ENCODE measurements at regions not wholly inside any gene's neighbourhood (a gene's known extent, or its start where the extent isn't known, plus 50 kb on each side); places are given as distances from the start of the nearest gene placed in this dataset.

GRCh38 chr14:58865514-58866281 is 227.9 kb downstream of the DACT1 start:
- no peaks in the 10 kb centered on the region for H3F3A ChIP-seq (ENCODE audit: insufficient read depth, low read length)
- no peak overlapping the region for H3K27ac ChIP-seq (ENCODE audit: low read depth, low read length, poor library complexity, severe bottlenecking)
- H3K4me1 ChIP-seq (ENCODE audit: insufficient read depth, low read length, severe bottlenecking): no peaks in the 10 kb centered on the region
- no peak overlapping the region for H2AFZ ChIP-seq (ENCODE audit: low read length)
- H3K27me3 ChIP-seq (ENCODE audit: insufficient read depth, low read length): no peaks in the 10 kb centered on the region
- no peak overlapping the region for H3K9ac ChIP-seq (ENCODE audit: low read length)
- no peaks in the 10 kb centered on the region for H4K20me1 ChIP-seq (ENCODE audit: insufficient read depth, low read length)
- no peaks in the 10 kb centered on the region for H3K36me3 ChIP-seq (ENCODE audit: insufficient read depth, low read length)
- no peak overlapping the region for H3K4me3 ChIP-seq (ENCODE audit: low read depth, low read length, poor library complexity, severe bottlenecking)
- no peak overlapping the region for H3K4me2 ChIP-seq (ENCODE audit: low read length)
- TF ChIP-seq EZH2 (IDR thresholded peaks at IDR 0.05; ENCODE audit: borderline replicate concordance, low read length) (no peak), CTCF (IDR thresholded peaks at IDR 0.05; ENCODE audit: low read length) (no peak)
- no peaks in the 10 kb centered on the region for H3K79me2 ChIP-seq (ENCODE audit: insufficient read depth, low read length)
- H3K9me3 ChIP-seq (ENCODE audit: low read length): no peaks in the 10 kb centered on the region
- no peaks in the 10 kb centered on the region for H3K9me2 ChIP-seq (ENCODE audit: low read depth, low read length)

DNA sequence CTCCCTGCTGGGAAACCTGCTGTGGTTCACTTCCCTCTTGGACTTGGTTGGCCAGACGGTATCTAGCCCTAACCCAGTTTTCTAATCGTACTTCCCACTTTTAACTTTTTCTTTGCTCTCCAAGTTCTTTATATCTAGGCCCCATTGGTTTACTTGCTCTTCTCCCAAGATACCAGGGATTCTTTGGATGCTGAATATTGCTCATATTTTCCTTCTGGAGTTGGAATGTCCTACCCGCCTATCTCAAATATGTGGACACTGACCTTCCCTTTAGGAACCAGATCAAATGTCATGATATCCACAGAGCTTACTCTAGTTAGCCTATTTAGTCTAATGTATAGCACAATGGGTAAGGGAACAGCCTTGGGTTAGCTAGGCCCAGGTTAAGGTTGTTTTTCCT is 228.6 kb downstream of the DACT1 start:
- no peak for TF ChIP-seq CTCF (IDR thresholded peaks at IDR 0.05; ENCODE audit: low read length)
- no peak for TF ChIP-seq EZH2 (IDR thresholded peaks at IDR 0.05; ENCODE audit: borderline replicate concordance, low read length)
- H3K9me3 ChIP-seq (ENCODE audit: low read length): no peaks in the 10 kb centered on the region
- H3K79me2 ChIP-seq (ENCODE audit: insufficient read depth, low read length): no peaks in the 10 kb centered on the region
- no peak overlapping the region for H3K4me3 ChIP-seq (ENCODE audit: low read depth, low read length, poor library complexity, severe bottlenecking)
- no peak overlapping the region for H3K9ac ChIP-seq (ENCODE audit: low read length)
- H3K4me2 ChIP-seq (ENCODE audit: low read length): no peak overlapping the region
- H3K9me2 ChIP-seq (ENCODE audit: low read depth, low read length): no peaks in the 10 kb centered on the region
- H3K27ac ChIP-seq (ENCODE audit: low read depth, low read length, poor library complexity, severe bottlenecking): no peak overlapping the region
- H3F3A ChIP-seq (ENCODE audit: insufficient read depth, low read length): no peaks in the 10 kb centered on the region
- no peaks in the 10 kb centered on the region for H4K20me1 ChIP-seq (ENCODE audit: insufficient read depth, low read length)
- H3K4me1 ChIP-seq (ENCODE audit: insufficient read depth, low read length, severe bottlenecking): no peaks in the 10 kb centered on the region
- no peaks in the 10 kb centered on the region for H3K27me3 ChIP-seq (ENCODE audit: insufficient read depth, low read length)
- H2AFZ ChIP-seq (ENCODE audit: low read length): no peak overlapping the region
- H3K36me3 ChIP-seq (ENCODE audit: insufficient read depth, low read length): no peaks in the 10 kb centered on the region

DNA sequence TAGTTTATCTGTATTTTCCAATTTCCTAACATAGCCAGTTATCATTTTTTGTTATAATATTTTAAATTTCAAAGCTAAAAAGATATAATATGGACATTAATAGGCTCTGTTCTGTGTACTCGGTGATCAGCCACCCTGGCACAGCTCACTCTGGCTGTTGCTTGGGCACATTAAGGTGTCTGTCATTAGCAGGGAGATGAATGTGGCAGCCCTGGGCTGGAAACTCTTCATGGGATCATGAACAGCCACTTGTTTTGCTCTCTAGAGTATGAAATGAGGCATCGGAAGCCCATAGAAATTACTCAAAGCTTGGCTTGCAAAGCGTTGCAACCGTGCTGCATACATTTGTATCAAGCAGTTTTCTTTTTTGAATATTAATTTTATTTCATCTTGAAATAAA is 233.2 kb downstream of the DACT1 start:
- Histone ChIP-seq H3K4me3 (ENCODE audit: low read depth, low read length, poor library complexity, severe bottlenecking) (no peak overlapping the region), H3K36me3 (ENCODE audit: insufficient read depth, low read length) (no peaks in the 10 kb centered on the region), H3K4me2 (ENCODE audit: low read length) (no peak overlapping the region), H3K79me2 (ENCODE audit: insufficient read depth, low read length) (no peaks in the 10 kb centered on the region), H3F3A (ENCODE audit: insufficient read depth, low read length) (no peaks in the 10 kb centered on the region), H3K27me3 (ENCODE audit: insufficient read depth, low read length) (no peaks in the 10 kb centered on the region), H2AFZ (ENCODE audit: low read length) (no peak overlapping the region), H3K9me2 (ENCODE audit: low read depth, low read length) (no peaks in the 10 kb centered on the region), H4K20me1 (ENCODE audit: insufficient read depth, low read length) (no peaks in the 10 kb centered on the region), H3K9me3 (ENCODE audit: low read length) (no peaks in the 10 kb centered on the region), H3K4me1 (ENCODE audit: insufficient read depth, low read length, severe bottlenecking) (no peaks in the 10 kb centered on the region), H3K9ac (ENCODE audit: low read length) (no peak overlapping the region), H3K27ac (ENCODE audit: low read depth, low read length, poor library complexity, severe bottlenecking) (no peak overlapping the region)
- TF ChIP-seq EZH2 (IDR thresholded peaks at IDR 0.05; ENCODE audit: borderline replicate concordance, low read length): no peak
- TF ChIP-seq CTCF (IDR thresholded peaks at IDR 0.05; ENCODE audit: low read length): no peak

Data from OCI-LY1 (cell line).